GM12864 (cell line): ENCODE measurements at regions not wholly inside any gene's neighbourhood (a gene's known extent, or its start where the extent isn't known, plus 50 kb on each side); places are given as distances from the start of the nearest gene placed in this dataset.

Experiments used
- DNase-seq: peaks from one replicate; pipeline ENCODE4 v3.0.0-alpha.2; 2011; ENCODE audit warnings: low read depth
- H3K4me3 ChIP-seq: 2 replicates; pipeline ENCODE4 v1.5.1; 2011; ENCODE audit warnings: mild to moderate bottlenecking, low read depth, low read length, control low read depth
- TF ChIP-seq, protein P1 (sequence below): IDR thresholded peaks from 2 replicates; pipeline ENCODE4 v1.5.1; 2011; ENCODE audit warnings: low read depth, mild to moderate bottlenecking, moderate library complexity, low read length, control low read depth, inconsistent platforms; ENCODE audit errors: missing control alignments

DNA sequence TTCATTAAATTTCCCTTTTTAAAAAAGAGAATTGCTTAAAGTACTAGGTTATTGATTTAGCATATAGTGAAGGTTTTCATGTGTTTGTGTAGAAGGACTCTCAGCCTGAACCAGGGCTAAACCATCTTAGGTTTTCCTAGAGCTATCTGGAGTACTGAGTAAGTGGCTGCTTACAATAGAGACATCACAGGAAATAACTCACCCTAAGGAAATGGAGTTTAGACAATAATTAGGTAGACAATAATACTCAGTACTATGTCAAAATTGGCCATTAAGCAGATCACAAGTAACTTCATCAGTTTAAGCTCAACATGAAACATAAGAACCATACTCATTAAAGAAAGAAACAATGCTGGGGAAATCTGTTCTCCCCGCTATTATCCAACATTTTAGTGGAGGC, 240.0 kb downstream of the RND3 start:
- no peak for DNase-seq
- no peak overlapping the region for H3K4me3 ChIP-seq
- TF ChIP-seq, protein P1, sequence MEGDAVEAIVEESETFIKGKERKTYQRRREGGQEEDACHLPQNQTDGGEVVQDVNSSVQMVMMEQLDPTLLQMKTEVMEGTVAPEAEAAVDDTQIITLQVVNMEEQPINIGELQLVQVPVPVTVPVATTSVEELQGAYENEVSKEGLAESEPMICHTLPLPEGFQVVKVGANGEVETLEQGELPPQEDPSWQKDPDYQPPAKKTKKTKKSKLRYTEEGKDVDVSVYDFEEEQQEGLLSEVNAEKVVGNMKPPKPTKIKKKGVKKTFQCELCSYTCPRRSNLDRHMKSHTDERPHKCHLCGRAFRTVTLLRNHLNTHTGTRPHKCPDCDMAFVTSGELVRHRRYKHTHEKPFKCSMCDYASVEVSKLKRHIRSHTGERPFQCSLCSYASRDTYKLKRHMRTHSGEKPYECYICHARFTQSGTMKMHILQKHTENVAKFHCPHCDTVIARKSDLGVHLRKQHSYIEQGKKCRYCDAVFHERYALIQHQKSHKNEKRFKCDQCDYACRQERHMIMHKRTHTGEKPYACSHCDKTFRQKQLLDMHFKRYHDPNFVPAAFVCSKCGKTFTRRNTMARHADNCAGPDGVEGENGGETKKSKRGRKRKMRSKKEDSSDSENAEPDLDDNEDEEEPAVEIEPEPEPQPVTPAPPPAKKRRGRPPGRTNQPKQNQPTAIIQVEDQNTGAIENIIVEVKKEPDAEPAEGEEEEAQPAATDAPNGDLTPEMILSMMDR, result no peak

DNA sequence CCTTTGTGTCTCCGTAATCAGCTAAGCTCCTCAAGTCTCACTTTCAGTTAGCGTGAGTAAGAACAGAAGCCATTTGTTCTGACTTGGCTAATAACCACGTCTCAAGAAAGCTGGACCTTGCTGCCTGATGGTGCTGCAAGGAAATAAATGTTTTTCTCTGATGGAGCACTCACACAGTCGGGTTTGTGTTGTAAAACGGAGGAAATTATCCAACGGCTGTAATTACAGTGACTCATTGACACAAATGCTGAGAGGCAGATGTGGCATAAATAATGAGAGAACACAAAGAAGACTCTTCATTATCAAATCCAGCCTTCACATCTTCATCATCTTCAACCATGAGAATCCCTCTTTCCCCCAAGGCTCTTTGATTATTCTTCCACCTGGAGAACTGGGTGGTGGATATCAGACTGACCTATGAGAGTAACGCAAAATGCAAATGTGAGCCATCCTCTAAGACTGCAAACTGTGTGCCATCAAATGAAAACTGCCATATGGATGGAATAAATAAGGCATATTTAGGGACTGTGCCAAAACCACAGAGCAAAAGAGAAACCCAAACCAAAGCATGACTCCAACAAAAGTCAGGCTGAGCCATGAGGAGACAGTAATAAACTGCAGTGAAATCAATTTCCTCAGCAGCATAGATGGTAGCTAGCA, 252.6 kb downstream of the RND3 start:
- no peak overlapping the region for H3K4me3 ChIP-seq
- TF ChIP-seq, protein P1, result no peak
- DNase-seq, result no peak

DNA sequence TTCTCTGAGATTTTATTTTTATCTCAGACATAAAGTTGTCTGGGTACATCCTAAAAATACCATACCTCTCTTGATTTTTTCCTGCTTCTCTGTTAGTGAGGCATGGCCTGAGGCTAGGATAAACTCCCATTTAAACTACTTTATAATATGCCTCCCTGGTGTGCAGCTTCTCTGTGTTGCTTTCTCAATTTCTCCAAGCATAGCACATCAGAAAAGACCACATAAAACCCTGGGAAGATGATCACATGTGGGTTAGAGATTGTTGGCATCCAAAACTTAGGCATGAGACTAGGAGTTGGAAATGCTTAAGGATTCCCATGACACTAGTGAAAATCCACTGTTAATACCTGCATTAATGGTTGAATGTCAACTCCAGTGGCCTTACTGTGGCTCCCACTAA, 254.6 kb downstream of the RND3 start:
- H3K4me3 ChIP-seq, result no peak overlapping the region
- TF ChIP-seq, protein P1, result no peak
- no peak for DNase-seq

- H3K4me3 ChIP-seq, result no peak overlapping the region
- DNase-seq, result no peak
- TF ChIP-seq, protein P1, result no peak
These were observed 255.1 kb downstream of the RND3 start for GRCh38 chr2:150232321-150232720.

- DNase-seq, result no peak
- H3K4me3 ChIP-seq, result no peak overlapping the region
- TF ChIP-seq, protein P1, result no peak
These were observed 256.9 kb downstream of the RND3 start for GRCh38 chr2:150230616-150231015.

GRCh38 chr2:150230004-150230403, 257.5 kb downstream of the RND3 start:
- TF ChIP-seq, protein P1, result no peak
- H3K4me3 ChIP-seq, result no peak overlapping the region
- no peak for DNase-seq

DNA sequence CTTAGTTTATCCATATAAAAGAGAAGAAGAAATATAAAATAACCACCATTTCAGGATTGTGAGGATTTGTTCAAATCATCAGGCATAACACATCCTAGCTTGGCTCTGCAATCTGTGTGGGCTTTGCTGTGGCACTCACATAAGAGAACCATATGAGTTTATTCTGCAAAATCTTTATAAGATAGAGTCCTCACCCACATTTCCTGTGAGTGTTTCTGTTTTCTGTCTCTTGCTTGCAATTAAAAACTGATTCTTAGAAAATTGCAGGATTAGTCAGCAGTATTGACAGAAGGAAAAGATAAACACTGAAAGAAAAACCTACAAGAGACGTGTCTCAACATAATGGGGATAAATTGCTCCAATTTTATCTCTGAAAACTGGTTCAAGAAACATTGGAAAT, 258.5 kb downstream of the RND3 start:
- TF ChIP-seq, protein P1, result no peak
- H3K4me3 ChIP-seq, result no peak overlapping the region
- DNase-seq, result no peak
